Activated CD4-positive, alpha-beta T cell treated with anti-CD3 and anti-CD28 coated beads, Interleukin-2, amount 50 U/mL, for 48 hours (primary cell): ENCODE measurements at regions not wholly inside any gene's neighbourhood (a gene's known extent, or its start where the extent isn't known, plus 50 kb on each side); places are given as distances from the start of the nearest gene placed in this dataset.
"Not testable (repeated sequence)": the region's sequence is repeated elsewhere in the genome, so short reads cannot be mapped to it uniquely, and the experiment has no call there.

ENCODE experiments used
- DNase-seq, 2 experiments: peaks; one replicate each; pipeline ENCODE4 v3.0.0-alpha.2; 2020

GRCh38 chr5:14054111-14054854 lies 88.9 kb upstream of the TRIO start:
- no peak for DNase-seq

GRCh38 chr5:14050821-14051220 lies 92.3 kb upstream of the TRIO start:
- DNase-seq: no peak

- DNase-seq: no peak
These were observed 94.7 kb upstream of the TRIO start for GRCh38 chr5:14048434-14048833.

GRCh38 chr5:14041528-14042192 lies 97.2 kb upstream of the DNAH5 start:
- DNase-seq: no peak

- no peak for DNase-seq
These were observed 96.1 kb upstream of the DNAH5 start for GRCh38 chr5:14040542-14040941.

- no peak for DNase-seq
These were observed 95.1 kb upstream of the DNAH5 start for GRCh38 chr5:14039576-14039975.

- DNase-seq: no peak
These were observed 94.6 kb upstream of the DNAH5 start for GRCh38 chr5:14039063-14039462.

- DNase-seq: no peak
These were observed 94.0 kb upstream of the DNAH5 start for GRCh38 chr5:14038341-14038959.

- DNase-seq: no peak
These were observed 92.5 kb upstream of the DNAH5 start for GRCh38 chr5:14036947-14037346.

- no peak for DNase-seq
These were observed 92.0 kb upstream of the DNAH5 start for GRCh38 chr5:14036514-14036913.

- no peak for DNase-seq
These were observed 91.5 kb upstream of the DNAH5 start for GRCh38 chr5:14035859-14036503.

GRCh38 chr5:14034963-14035362 lies 90.5 kb upstream of the DNAH5 start:
- DNase-seq: no peak

GRCh38 chr5:14032918-14033317 lies 88.4 kb upstream of the DNAH5 start:
- no peak for DNase-seq

- DNase-seq: no peak
These were observed 84.6 kb upstream of the DNAH5 start for GRCh38 chr5:14028938-14029584.

- DNase-seq: no peak
These were observed 83.7 kb upstream of the DNAH5 start for GRCh38 chr5:14028188-14028587.

GRCh38 chr5:14025569-14026286 lies 81.2 kb upstream of the DNAH5 start:
- DNase-seq: no peak

- DNase-seq: no peak
These were observed 78.5 kb upstream of the DNAH5 start for GRCh38 chr5:14022971-14023370.

- not testable (repeated sequence) for DNase-seq
These were observed 76.5 kb upstream of the DNAH5 start for GRCh38 chr5:14020944-14021343.

GRCh38 chr5:14019768-14020290 lies 75.3 kb upstream of the DNAH5 start:
- no peak for DNase-seq

GRCh38 chr5:14017904-14018303 lies 73.4 kb upstream of the DNAH5 start:
- no peak for DNase-seq

GRCh38 chr5:14016549-14016948 lies 72.1 kb upstream of the DNAH5 start:
- no peak for DNase-seq
